ENCODE measurements at regions not wholly inside any gene's neighbourhood (a gene's known extent, or its start where the extent isn't known, plus 50 kb on each side); places are given as distances from the start of the nearest gene placed in this dataset.

DNA sequence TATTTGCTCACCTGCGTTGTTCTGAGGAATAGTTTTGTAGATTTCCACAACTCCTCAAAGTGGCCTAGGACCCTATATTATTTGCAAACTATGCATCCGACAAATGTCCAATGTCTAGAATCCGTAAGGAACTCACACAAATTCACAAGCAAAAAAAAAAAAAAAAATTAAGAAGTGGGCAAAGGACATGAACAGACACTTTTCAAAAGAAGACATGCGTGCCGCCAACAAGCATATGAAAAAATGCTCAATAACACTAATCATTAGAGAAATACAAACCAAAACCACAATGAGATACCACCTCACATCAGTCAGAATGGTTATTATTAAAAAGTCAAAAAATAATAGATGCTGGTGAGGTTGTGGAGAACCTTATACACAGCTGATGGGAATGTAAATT lies 398.5 kb upstream of the PROK2 start (continued):
- TF ChIP-seq POLR2AphosphoS5 (IDR thresholded peaks at IDR 0.05; ENCODE audit: low read depth, low read length): no peak

DNA sequence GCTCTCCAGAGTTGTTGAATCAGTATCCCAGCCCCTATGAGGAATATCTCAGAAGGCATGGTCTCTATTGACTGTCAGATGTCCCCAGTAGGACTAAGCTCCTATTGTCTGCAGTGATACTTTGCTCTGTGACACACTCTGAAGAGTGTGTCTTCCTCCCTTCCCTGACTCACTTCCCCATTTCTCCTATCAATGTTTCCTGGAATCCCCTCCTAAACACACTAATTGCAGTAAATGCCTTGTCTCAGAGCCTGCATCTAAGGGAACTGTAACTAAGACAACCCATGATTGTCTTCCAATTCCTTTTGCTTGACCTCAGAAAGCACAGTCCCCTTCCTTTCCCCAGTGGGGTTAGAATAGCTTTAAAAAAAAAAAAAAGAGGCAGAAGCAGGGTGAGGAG lies 397.3 kb upstream of the PROK2 start:
- TF ChIP-seq, protein P1, sequence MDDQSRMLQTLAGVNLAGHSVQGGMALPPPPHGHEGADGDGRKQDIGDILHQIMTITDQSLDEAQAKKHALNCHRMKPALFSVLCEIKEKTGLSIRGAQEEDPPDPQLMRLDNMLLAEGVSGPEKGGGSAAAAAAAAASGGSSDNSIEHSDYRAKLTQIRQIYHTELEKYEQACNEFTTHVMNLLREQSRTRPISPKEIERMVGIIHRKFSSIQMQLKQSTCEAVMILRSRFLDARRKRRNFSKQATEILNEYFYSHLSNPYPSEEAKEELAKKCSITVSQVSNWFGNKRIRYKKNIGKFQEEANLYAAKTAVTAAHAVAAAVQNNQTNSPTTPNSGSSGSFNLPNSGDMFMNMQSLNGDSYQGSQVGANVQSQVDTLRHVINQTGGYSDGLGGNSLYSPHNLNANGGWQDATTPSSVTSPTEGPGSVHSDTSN (IDR thresholded peaks at IDR 0.05): no peak
- TF ChIP-seq EZH2phosphoT487 (IDR thresholded peaks at IDR 0.05; ENCODE audit: borderline replicate concordance, low read depth): no peak
- no peak for TF ChIP-seq FOXM1 (IDR thresholded peaks at IDR 0.05; ENCODE audit: low read depth)
- TF ChIP-seq EP300 (IDR thresholded peaks at IDR 0.05; ENCODE audit: borderline replicate concordance in 1 of 2, low read depth in 1 of 2, low read length in 1 of 2): no peak
- TF ChIP-seq NRF1 (IDR thresholded peaks at IDR 0.05; ENCODE audit: low read depth, low read length): no peak
- TF ChIP-seq RXRA (IDR thresholded peaks at IDR 0.05; ENCODE audit: borderline replicate concordance, low read depth): no peak
- no peak for TF ChIP-seq TAF1 (IDR thresholded peaks at IDR 0.05; ENCODE audit: borderline replicate concordance, low read depth, low read length)
- no peak for TF ChIP-seq POLR2AphosphoS5 (IDR thresholded peaks at IDR 0.05; ENCODE audit: low read depth, low read length)
- TF ChIP-seq, protein P2, sequence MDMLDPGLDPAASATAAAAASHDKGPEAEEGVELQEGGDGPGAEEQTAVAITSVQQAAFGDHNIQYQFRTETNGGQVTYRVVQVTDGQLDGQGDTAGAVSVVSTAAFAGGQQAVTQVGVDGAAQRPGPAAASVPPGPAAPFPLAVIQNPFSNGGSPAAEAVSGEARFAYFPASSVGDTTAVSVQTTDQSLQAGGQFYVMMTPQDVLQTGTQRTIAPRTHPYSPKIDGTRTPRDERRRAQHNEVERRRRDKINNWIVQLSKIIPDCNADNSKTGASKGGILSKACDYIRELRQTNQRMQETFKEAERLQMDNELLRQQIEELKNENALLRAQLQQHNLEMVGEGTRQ (IDR thresholded peaks at IDR 0.05; ENCODE audit: borderline replicate concordance, low read depth, low read length): no peak
- no peak for TF ChIP-seq RFX5 (IDR thresholded peaks at IDR 0.05; ENCODE audit: low read length)
- TF ChIP-seq ELF1 (IDR thresholded peaks at IDR 0.05): no peak
- no peak for TF ChIP-seq SIN3A (IDR thresholded peaks at IDR 0.05; ENCODE audit: borderline replicate concordance, low read depth, low read length)
- TF ChIP-seq, protein P3, sequence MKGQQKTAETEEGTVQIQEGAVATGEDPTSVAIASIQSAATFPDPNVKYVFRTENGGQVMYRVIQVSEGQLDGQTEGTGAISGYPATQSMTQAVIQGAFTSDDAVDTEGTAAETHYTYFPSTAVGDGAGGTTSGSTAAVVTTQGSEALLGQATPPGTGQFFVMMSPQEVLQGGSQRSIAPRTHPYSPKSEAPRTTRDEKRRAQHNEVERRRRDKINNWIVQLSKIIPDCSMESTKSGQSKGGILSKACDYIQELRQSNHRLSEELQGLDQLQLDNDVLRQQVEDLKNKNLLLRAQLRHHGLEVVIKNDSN (IDR thresholded peaks at IDR 0.05; ENCODE audit: borderline replicate concordance, low read depth): no peak
- no peak for TF ChIP-seq RCOR1 (IDR thresholded peaks at IDR 0.05; ENCODE audit: low read length)
- TF ChIP-seq FOXJ3 (CRISPR knock-in tag; IDR thresholded peaks at IDR 0.05): no peak
- no peak for TF ChIP-seq FOSL2 (IDR thresholded peaks at IDR 0.05; ENCODE audit: borderline replicate concordance, low read depth)
- TF ChIP-seq GABPA (IDR thresholded peaks at IDR 0.05; ENCODE audit: low read depth): no peak
- Histone ChIP-seq H3K4me1 (ENCODE audit: control insufficient read depth in 1 of 2, insufficient read depth in 2 of 2, low read depth in 1 of 2, low read length in 1 of 2) (peaks cover 7 to 11% of the 10 kb centered on the region in 2 experiments; a peak in 1 of 4 replicates), H3K9me2 (no peaks in the 10 kb centered on the region), H3K27ac (ENCODE audit: low read depth in 2 of 2, low read length in 1 of 2) (no peak overlapping the region), H2AFZ (ENCODE audit: low read depth) (no peak overlapping the region), H3K36me3 (replicated peaks in 1 of 2; ENCODE audit: control insufficient read depth in 1 of 2, insufficient read depth in 2 of 2, low read length in 1 of 2) (no peaks in the 10 kb centered on the region), H3K9me3 (no peaks in the 10 kb centered on the region), H3K4me3 (ENCODE audit: low read depth in 2 of 2, low read length in 1 of 2) (no peak overlapping the region), H3K4me2 (no peak overlapping the region), H4K20me1 (ENCODE audit: insufficient read depth) (no peaks in the 10 kb centered on the region), H3K27me3 (ENCODE audit: insufficient read depth) (no peaks in the 10 kb centered on the region), H3K79me2 (ENCODE audit: insufficient read depth) (no peaks in the 10 kb centered on the region), H3F3A (replicated peaks; ENCODE audit: insufficient read depth) (peaks cover 15% of the 10 kb centered on the region), H3K9ac (no peak overlapping the region)
- ChIA-PET CTCF (interaction anchor here (1.4 kb wide), 1 partner anchor 140 kb away, joined by 3 read pairs; no protein-coding TSS in a partner anchor), POLR2A (no interaction called here)
- no peak for DNase-seq
